A673 (cell line): ENCODE measurements at regions not wholly inside any gene's neighbourhood (a gene's known extent, or its start where the extent isn't known, plus 50 kb on each side); places are given as distances from the start of the nearest gene placed in this dataset.

Experiments used
- BruUV-seq: library from RNA; stranded (reverse); fragments of 400-500 nt; replicated peaks from 2 replicates; lab custom pipeline; 2021; lab: Mats Ljungman, UMichigan
- CTCF ChIA-PET: fragments of 300-600 bp; sonication (Branson Sonifier 250); formaldehyde crosslinking; loops from one replicate; lab custom pipeline; 2022; ENCODE audit warnings: antibody characterized with exemption; lab: Charles Lee
- POLR2A ChIA-PET: fragments of 300-600 bp; sonication (Branson Sonifier 250); formaldehyde crosslinking; loops from one replicate; lab custom pipeline; 2022; ENCODE audit warnings: antibody characterized with exemption; ENCODE audit not compliant: low non-redundant PET; lab: Charles Lee
- DNase-seq: peaks from one replicate; pipeline ENCODE4 v3.0.0-alpha.2; 2015; ENCODE audit warnings: low spot score
- H3K27ac ChIP-seq: fragments of 200-600 bp; sonication (generic); 2 replicates; pipeline ENCODE4 v1.5.1; 2016; ENCODE audit warnings: mixed run types, low read depth, mild to moderate bottlenecking, mixed read lengths, antibody characterized with exemption, low read length; ENCODE audit not compliant: poor library complexity, severe bottlenecking
- H3K27me3 ChIP-seq: fragments of 200-600 bp; sonication (generic); replicated peaks from 2 replicates; pipeline ENCODE4 v1.6.1; 2017; ENCODE audit warnings: mixed run types, low read depth, mild to moderate bottlenecking, mixed read lengths, antibody characterized with exemption, low read length; ENCODE audit not compliant: insufficient read depth, poor library complexity
- H3K36me3 ChIP-seq: fragments of 200-600 bp; sonication (generic); 2 replicates; pipeline ENCODE4 v1.6.1; 2016; ENCODE audit warnings: mixed run types, mild to moderate bottlenecking, mixed read lengths, antibody characterized with exemption, low read length; ENCODE audit not compliant: insufficient read depth, poor library complexity, severe bottlenecking
- H3K4me1 ChIP-seq: fragments of 200-600 bp; sonication (generic); 2 replicates; pipeline ENCODE4 v1.6.1; 2017; ENCODE audit warnings: mixed run types, mild to moderate bottlenecking, mixed read lengths, antibody characterized with exemption, low read length; ENCODE audit not compliant: insufficient read depth, poor library complexity, severe bottlenecking
- H3K4me3 ChIP-seq: fragments of 200-600 bp; sonication (generic); 2 replicates; pipeline ENCODE4 v1.5.1; 2016; ENCODE audit warnings: low read depth, mixed run types, mild to moderate bottlenecking, mixed read lengths, low read length; ENCODE audit not compliant: poor library complexity, severe bottlenecking
- H3K9me3 ChIP-seq: fragments of 200-600 bp; sonication (generic); 2 replicates; pipeline ENCODE4 v1.6.1; 2016; ENCODE audit warnings: mixed run types, low read depth, mild to moderate bottlenecking, mixed read lengths, antibody characterized with exemption, low read length; ENCODE audit not compliant: poor library complexity, severe bottlenecking
- CTCF ChIP-seq: fragments of 300-800, 200-600 bp; sonication (generic); conservative IDR thresholded peaks from 2 replicates; pipeline ENCODE4 v1.5.1; 2017; ENCODE audit warnings: low read depth, mild to moderate bottlenecking, antibody characterized with exemption, low read length, moderate library complexity, mixed read lengths
- EZH2 ChIP-seq: fragments of 200-600 bp; sonication (generic); IDR thresholded peaks from 2 replicates; pipeline ENCODE4 v1.6.1; 2017; ENCODE audit warnings: borderline replicate concordance, low read depth, mild to moderate bottlenecking, mixed read lengths, antibody characterized with exemption, low read length; ENCODE audit not compliant: poor library complexity, severe bottlenecking
- intact Hi-C: fragments of 100-400 bp; cut with micrococcal nuclease; formaldehyde crosslinking; loops from one replicate; pipeline ENCODE4 v1.10.0; 2022; ENCODE audit not compliant: unreplicated experiment

GRCh38 chr2:20148426-20148922, 76.5 kb downstream of the SDC1 start:
- DNase-seq = no peak
- no peaks in the 10 kb centered on the region for H3K36me3 ChIP-seq
- ChIA-PET CTCF (no interaction called here), POLR2A (no interaction called here)
- no peak overlapping the region for H3K27ac ChIP-seq
- no peak overlapping the region for H3K4me3 ChIP-seq
- H3K9me3 ChIP-seq = no peaks in the 10 kb centered on the region
- H3K27me3 ChIP-seq = no peaks in the 10 kb centered on the region
- H3K4me1 ChIP-seq = peaks cover 4% of the 10 kb centered on the region
- BruUV-seq = no TSS peak
- intact Hi-C loops = no loop called here
- TF ChIP-seq CTCF (no peak), EZH2 (no peak)

GRCh38 chr2:20147351-20147750, 77.6 kb downstream of the SDC1 start:
- H3K27ac ChIP-seq = no peak overlapping the region
- TF ChIP-seq CTCF (no peak), EZH2 (no peak)
- intact Hi-C loops = no loop called here
- no peaks in the 10 kb centered on the region for H3K27me3 ChIP-seq
- BruUV-seq = no TSS peak
- H3K4me3 ChIP-seq = no peak overlapping the region
- no peaks in the 10 kb centered on the region for H3K36me3 ChIP-seq
- H3K9me3 ChIP-seq = no peaks in the 10 kb centered on the region
- ChIA-PET CTCF (no interaction called here), POLR2A (no interaction called here)
- no peak for DNase-seq
- H3K4me1 ChIP-seq = peaks cover 4% of the 10 kb centered on the region

GRCh38 chr2:20146401-20146800, 78.5 kb downstream of the SDC1 start:
- BruUV-seq = no TSS peak
- intact Hi-C loops = no loop called here
- Histone ChIP-seq H3K4me3 (no peak overlapping the region), H3K36me3 (no peaks in the 10 kb centered on the region), H3K9me3 (no peaks in the 10 kb centered on the region), H3K27me3 (no peaks in the 10 kb centered on the region), H3K4me1 (peaks cover 4% of the 10 kb centered on the region), H3K27ac (no peak overlapping the region)
- ChIA-PET CTCF (no interaction called here), POLR2A (interaction anchor here (0.5 kb wide), 1 partner anchor 197 kb away, joined by 4 read pairs; no protein-coding TSS in a partner anchor)
- TF ChIP-seq EZH2 = no peak
- TF ChIP-seq CTCF = no peak
- DNase-seq = no peak
